ENCODE measurements at regions not wholly inside any gene's neighbourhood (a gene's known extent, or its start where the extent isn't known, plus 50 kb on each side); places are given as distances from the start of the nearest gene placed in this dataset.

DNA sequence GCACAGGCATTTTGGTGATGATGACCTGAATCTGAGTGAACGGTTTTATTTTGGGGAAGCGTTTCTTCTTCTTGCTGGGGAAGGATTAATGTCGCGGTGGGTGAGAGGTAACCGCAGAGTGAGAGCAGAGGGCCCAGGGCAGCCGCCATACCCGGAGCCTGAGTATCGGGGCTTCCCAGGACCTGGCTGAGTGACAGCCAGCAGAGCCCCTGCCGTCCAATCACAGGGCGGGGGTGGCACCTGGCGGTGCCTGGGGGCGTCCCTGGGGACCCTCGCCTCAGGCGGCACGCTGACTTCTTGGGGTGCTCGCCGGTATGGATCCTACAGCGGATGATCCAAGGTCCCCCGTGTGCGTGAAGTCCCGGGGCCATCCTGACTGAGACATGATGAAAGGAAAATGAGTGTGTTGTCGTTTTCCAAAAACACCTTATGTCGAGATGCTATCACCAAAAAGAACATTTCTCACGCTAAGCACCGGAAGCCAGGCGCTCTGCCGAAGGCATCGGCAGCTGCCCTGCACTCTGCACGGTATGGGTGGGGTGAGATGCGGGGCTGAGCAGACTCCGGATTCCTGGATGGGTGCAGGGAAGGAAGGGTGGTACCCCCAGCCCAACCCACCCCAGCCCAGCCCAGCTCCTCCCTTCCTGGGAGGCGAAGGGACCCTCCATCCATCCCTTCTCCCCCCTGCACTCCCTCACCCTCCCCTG lies 227.9 kb upstream of the SHH start:
- TF ChIP-seq GATA2 (IDR thresholded peaks at IDR 0.05; ENCODE audit: insufficient read depth, insufficient read length, low read depth, low read length) = no peak
- no peak for TF ChIP-seq POLR2A (IDR thresholded peaks at IDR 0.05; ENCODE audit: low read depth, low read length)
- TF ChIP-seq, protein P1, sequence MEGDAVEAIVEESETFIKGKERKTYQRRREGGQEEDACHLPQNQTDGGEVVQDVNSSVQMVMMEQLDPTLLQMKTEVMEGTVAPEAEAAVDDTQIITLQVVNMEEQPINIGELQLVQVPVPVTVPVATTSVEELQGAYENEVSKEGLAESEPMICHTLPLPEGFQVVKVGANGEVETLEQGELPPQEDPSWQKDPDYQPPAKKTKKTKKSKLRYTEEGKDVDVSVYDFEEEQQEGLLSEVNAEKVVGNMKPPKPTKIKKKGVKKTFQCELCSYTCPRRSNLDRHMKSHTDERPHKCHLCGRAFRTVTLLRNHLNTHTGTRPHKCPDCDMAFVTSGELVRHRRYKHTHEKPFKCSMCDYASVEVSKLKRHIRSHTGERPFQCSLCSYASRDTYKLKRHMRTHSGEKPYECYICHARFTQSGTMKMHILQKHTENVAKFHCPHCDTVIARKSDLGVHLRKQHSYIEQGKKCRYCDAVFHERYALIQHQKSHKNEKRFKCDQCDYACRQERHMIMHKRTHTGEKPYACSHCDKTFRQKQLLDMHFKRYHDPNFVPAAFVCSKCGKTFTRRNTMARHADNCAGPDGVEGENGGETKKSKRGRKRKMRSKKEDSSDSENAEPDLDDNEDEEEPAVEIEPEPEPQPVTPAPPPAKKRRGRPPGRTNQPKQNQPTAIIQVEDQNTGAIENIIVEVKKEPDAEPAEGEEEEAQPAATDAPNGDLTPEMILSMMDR (IDR thresholded peaks at IDR 0.05; ENCODE audit: extremely low read depth in 1 of 2, insufficient read depth in 1 of 2, low read depth in 1 of 2, low read length in 2 of 2) = no peak
- TF ChIP-seq EZH2 (IDR thresholded peaks at IDR 0.05; ENCODE audit: borderline replicate concordance, low read depth, low read length, severe bottlenecking) = no peak
- no peak for TF ChIP-seq MYC (IDR thresholded peaks at IDR 0.05; ENCODE audit: low read depth, low read length)
